ENCODE measurements at regions not wholly inside any gene's neighbourhood (a gene's known extent, or its start where the extent isn't known, plus 50 kb on each side); places are given as distances from the start of the nearest gene placed in this dataset.

DNA sequence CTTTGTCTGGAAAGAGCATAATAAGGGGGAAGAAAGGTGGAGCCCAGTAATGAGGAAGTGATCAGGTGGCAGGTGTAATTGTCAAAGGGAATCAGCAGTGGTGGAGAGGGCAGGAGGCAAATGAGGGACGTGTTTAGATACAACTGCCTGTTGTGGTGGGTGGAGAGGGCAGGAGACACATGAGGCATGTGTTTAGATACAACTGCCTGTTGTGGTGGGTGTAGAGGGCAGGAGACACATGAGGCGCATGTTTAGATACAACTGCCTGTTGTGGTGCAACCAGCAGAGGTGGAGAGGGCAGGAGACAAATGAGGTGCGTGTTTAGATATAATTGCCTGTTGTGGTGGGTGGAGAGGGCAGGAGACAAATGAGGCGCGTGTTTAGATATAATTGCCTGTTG is 173.1 kb downstream of the ANKRD30B start:
- WGBS (ENCODE audit: low lambda C conversion rate) = 52% methylated on average over 5 of the region's 5 CpGs
- Histone ChIP-seq H3K4me2 (ENCODE audit: low read depth, low read length) (no peak overlapping the region), H3K9me3 (ENCODE audit: low read length) (no peaks in the 10 kb centered on the region), H3K27ac (ENCODE audit: extremely low read length, insufficient read depth, low read length) (no peak overlapping the region), H2AFZ (ENCODE audit: low read length) (no peak overlapping the region), H3K9ac (ENCODE audit: insufficient read depth, low read depth, low read length) (no peak overlapping the region), H3K4me1 (ENCODE audit: insufficient read depth, low read length) (peaks cover 19% of the 10 kb centered on the region), H3K79me2 (ENCODE audit: insufficient read depth, low read length) (no peaks in the 10 kb centered on the region), H4K20me1 (ENCODE audit: insufficient read depth, low read length) (no peaks in the 10 kb centered on the region), H3K27me3 (ENCODE audit: control insufficient read depth in 1 of 2, insufficient read depth in 2 of 2, low read length in 2 of 2) (no peaks in the 10 kb centered on the region; a peak in 1 of 5 replicates), H3K4me3 (replicated peaks in 1 of 3; ENCODE audit: insufficient read depth in 1 of 3, low read depth in 2 of 3, low read length in 3 of 3) (no peak overlapping the region), H3K36me3 (replicated peaks in 1 of 2; ENCODE audit: control insufficient read depth in 1 of 2, insufficient read depth in 2 of 2, low read length in 2 of 2) (no peaks in the 10 kb centered on the region)
- POLR2A ChIA-PET = no interaction called here
- ATAC-seq (no peak), FAIRE-seq (no peak), DNase-seq (ENCODE audit: low spot score) (no peak)
- intact Hi-C loops (cut with micrococcal nuclease; ENCODE audit: unreplicated experiment) = no loop called here
- in situ Hi-C loops (cut with HindIII; ENCODE audit: extremely low pct_ligation_motif_present, low pct_unique_long_range_greater_than_20kb) = no loop called here
- CTCF ChIA-PET (ENCODE audit: low intra/inter-chr PET ratio, low total read pairs) = no interaction called here
- no TSS peak for BruUV-seq (replicated peaks)
- TF ChIP-seq ZNF296 (CRISPR knock-in tag; conservative IDR thresholded peaks at IDR 0.05) = no peak
- TF ChIP-seq PAF1 (CRISPR knock-in tag; IDR thresholded peaks at IDR 0.05) = no peak
- TF ChIP-seq AKNA (CRISPR knock-in tag; IDR thresholded peaks at IDR 0.05; ENCODE audit: borderline replicate concordance) = no peak

DNA sequence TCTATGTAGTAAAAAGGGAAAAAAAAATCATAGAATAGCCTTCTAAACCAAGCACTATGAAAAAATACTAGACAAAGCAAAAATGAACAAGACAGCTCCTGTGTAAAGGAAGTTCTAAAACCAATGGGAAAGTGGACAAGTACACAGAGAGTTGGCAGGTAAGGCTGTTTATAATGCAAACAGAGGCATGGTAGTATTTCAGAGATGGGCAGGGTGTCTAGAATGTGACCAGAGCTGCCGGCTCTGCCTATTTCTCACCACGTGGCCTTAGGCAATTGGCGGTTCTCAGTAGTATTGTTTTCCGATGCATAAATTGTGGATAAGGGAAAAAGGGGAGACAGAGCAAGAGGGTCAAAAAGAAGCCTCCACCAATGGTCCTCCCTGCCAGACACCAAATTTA is 173.6 kb downstream of the ANKRD30B start:
- intact Hi-C loops (cut with micrococcal nuclease; ENCODE audit: unreplicated experiment) = no loop called here
- FAIRE-seq = no peak
- H3K79me2 ChIP-seq (ENCODE audit: insufficient read depth, low read length) = no peaks in the 10 kb centered on the region
- no peak overlapping the region for H3K4me3 ChIP-seq (replicated peaks in 1 of 3; ENCODE audit: insufficient read depth in 1 of 3, low read depth in 2 of 3, low read length in 3 of 3)
- H3K4me2 ChIP-seq (ENCODE audit: low read depth, low read length) = no peak overlapping the region
- no peaks in the 10 kb centered on the region for H3K36me3 ChIP-seq (replicated peaks in 1 of 2; ENCODE audit: control insufficient read depth in 1 of 2, insufficient read depth in 2 of 2, low read length in 2 of 2)
- H3K9ac ChIP-seq (ENCODE audit: insufficient read depth, low read depth, low read length) = no peak overlapping the region
- no peak overlapping the region for H3K27ac ChIP-seq (ENCODE audit: extremely low read length, insufficient read depth, low read length)
- H3K4me1 ChIP-seq (ENCODE audit: insufficient read depth, low read length) = peaks cover 19% of the 10 kb centered on the region
- no peaks in the 10 kb centered on the region for H4K20me1 ChIP-seq (ENCODE audit: insufficient read depth, low read length)
- ATAC-seq = no peak
- DNase-seq (ENCODE audit: low spot score) = no peak
- no TSS peak for BruUV-seq (replicated peaks)
- CTCF ChIA-PET (ENCODE audit: low intra/inter-chr PET ratio, low total read pairs) = no interaction called here
- no peak overlapping the region for H2AFZ ChIP-seq (ENCODE audit: low read length)
- in situ Hi-C loops (cut with HindIII; ENCODE audit: extremely low pct_ligation_motif_present, low pct_unique_long_range_greater_than_20kb) = no loop called here
- WGBS (ENCODE audit: low lambda C conversion rate) = 68% methylated on average over 4 of the region's 4 CpGs
- H3K9me3 ChIP-seq (ENCODE audit: low read length) = no peaks in the 10 kb centered on the region
- no peaks in the 10 kb centered on the region; a peak in 1 of 5 replicates for H3K27me3 ChIP-seq (ENCODE audit: control insufficient read depth in 1 of 2, insufficient read depth in 2 of 2, low read length in 2 of 2)
- POLR2A ChIA-PET = no interaction called here
- TF ChIP-seq, protein P1, sequence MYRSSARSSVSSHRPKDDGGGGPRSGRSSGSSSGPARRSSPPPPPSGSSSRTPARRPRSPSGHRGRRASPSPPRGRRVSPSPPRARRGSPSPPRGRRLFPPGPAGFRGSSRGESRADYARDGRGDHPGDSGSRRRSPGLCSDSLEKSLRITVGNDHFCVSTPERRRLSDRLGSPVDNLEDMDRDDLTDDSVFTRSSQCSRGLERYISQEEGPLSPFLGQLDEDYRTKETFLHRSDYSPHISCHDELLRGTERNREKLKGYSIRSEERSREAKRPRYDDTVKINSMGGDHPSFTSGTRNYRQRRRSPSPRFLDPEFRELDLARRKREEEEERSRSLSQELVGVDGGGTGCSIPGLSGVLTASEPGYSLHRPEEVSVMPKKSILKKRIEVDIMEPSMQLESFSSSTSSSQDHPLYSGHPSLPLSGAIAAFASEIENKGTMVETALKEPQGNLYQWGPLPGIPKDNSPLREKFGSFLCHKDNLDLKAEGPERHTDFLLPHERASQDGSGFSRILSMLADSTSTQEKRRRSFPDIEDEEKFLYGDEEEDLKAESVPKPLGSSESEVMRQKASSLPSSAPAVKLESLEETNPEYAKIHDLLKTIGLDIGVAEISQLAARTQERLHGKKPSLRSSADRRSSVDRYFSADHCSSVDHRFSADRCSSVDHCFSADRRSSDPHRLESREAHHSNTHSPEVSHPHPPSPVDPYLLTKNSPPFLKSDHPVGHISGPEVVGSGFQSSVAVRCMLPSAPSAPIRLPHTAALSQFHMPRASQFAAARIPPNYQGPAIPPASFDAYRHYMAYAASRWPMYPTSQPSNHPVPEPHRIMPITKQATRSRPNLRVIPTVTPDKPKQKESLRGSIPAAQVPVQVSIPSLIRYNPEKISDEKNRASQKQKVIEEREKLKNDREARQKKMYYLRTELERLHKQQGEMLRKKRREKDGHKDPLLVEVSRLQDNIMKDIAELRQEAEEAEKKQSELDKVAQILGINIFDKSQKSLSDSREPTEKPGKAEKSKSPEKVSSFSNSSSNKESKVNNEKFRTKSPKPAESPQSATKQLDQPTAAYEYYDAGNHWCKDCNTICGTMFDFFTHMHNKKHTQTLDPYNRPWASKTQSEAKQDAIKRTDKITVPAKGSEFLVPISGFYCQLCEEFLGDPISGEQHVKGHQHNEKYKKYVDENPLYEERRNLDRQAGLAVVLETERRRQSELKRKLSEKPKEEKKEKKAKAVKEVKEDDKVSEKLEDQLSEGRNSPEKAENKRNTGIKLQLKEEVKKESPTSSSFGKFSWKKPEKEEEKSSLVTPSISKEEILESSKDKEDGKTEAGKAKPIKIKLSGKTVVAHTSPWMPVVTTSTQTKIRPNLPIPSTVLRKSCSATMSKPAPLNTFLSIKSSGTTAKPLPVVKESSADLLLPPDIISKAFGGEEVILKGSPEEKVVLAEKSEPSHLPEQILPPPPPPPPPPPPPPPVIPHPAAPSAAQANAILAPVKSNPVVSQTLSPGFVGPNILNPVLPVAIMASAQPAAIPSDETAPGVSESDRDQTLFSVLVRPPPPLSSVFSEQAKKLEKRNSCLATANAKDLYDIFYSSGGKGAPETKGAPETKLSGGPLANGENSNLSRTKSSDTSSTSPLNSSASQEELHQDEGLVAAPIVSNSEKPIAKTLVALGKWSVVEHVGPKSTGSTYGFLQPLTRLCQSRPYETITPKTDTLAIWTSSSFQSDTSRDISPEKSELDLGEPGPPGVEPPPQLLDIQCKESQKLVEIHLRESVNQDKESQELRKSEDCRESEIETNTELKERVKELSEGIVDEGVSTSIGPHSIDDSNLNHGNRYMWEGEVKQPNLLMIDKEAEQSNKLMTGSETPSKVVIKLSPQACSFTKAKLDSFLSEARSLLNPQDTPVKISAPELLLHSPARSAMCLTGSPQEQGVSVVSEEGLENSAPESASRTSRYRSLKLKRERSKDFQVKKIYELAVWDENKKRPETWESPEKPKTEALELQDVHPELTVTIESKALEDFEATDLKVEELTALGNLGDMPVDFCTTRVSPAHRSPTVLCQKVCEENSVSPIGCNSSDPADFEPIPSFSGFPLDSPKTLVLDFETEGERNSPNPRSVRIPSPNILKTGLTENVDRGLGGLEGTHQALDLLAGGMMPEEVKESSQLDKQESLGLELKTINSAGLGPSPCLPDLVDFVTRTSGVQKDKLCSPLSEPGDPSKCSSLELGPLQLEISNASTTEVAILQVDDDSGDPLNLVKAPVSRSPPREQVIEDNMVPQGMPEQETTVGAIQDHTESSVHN (CRISPR knock-in tag; IDR thresholded peaks at IDR 0.05) = no peak
- TF ChIP-seq RBAK (CRISPR knock-in tag; IDR thresholded peaks at IDR 0.05) (no peak), BRCA1 (CRISPR knock-in tag; IDR thresholded peaks at IDR 0.05) (no peak)
